HG03196 (cell line): ENCODE measurements at regions not wholly inside any gene's neighbourhood (a gene's known extent, or its start where the extent isn't known, plus 50 kb on each side); places are given as distances from the start of the nearest gene placed in this dataset.
"Not testable (repeated sequence)": the region's sequence is repeated elsewhere in the genome, so short reads cannot be mapped to it uniquely, and the experiment has no call there.

ENCODE experiments used
- ATAC-seq: cut with Tn5 transposase; IDR thresholded peaks from one replicate; pipeline ENCODE4 v1.9.1; 2021; ENCODE audit not compliant: unreplicated experiment

DNA sequence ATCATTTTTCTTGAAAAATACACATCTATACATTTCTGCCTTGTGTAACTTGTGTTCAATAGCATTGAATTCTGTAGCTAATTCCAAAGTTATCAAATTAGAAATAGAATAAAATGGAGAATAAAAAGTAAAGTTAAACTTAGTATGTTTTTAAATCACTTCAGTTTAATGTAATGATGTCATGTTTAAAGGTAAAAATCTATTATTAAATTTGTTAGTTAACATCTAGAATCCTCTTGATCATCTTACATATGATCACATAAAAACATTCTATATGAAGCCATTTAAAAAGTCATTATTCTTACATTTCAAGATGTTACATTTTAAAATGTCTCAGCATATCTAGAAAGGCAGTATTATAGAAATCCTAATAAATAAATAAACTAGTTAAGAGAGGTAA, 1163.2 kb downstream of the PLA2G4A start:
- no peak for ATAC-seq

- no peak for ATAC-seq
These were observed 1168.0 kb downstream of the PLA2G4A start for GRCh38 chr1:187996780-187997179.

- no peak for ATAC-seq
These were observed 1171.2 kb downstream of the PLA2G4A start for GRCh38 chr1:187999973-188000372.

- ATAC-seq, result not testable (repeated sequence)
These were observed 1174.9 kb downstream of the PLA2G4A start for GRCh38 chr1:188003687-188004086.

DNA sequence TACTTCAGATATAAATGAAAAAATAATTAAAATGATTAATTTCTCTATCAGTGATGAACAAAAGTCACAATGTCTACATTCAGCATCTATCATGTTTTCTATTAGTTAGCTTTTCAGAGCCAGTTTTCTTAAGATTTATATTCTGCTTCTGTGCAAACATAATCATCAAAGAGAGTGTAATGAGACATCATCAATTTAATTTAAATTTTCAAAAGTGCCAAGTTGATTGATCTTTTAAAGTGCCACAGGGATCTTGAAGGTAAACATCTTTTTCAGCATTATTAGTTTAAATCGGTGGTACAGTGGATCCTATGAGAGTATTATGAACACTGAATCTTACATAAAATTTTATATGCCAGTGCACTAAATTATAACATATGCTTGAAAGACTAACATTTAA, 1176.1 kb downstream of the PLA2G4A start:
- ATAC-seq, result no peak

DNA sequence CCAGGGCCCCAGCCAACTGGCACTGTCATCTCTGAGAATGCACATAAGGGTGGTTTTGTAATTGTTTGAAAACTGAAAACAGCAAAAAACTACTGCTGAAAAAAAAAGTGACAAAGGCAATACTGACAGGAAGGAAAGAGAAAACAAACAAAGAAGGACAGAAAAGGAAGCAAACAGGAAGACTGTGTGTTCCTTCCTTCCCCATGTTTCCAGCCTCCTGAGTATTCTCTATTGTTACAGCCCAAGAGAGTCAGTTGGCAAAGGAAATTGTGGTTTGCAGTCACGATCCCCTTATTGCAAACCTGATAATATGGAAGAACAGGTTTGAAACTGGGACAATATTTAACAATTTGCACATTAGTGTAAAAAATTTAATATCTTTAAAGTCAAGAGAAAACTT, 1177.6 kb downstream of the PLA2G4A start:
- no peak for ATAC-seq

- not testable (repeated sequence) for ATAC-seq
These were observed 1184.6 kb downstream of the PLA2G4A start for GRCh38 chr1:188013222-188013849.

DNA sequence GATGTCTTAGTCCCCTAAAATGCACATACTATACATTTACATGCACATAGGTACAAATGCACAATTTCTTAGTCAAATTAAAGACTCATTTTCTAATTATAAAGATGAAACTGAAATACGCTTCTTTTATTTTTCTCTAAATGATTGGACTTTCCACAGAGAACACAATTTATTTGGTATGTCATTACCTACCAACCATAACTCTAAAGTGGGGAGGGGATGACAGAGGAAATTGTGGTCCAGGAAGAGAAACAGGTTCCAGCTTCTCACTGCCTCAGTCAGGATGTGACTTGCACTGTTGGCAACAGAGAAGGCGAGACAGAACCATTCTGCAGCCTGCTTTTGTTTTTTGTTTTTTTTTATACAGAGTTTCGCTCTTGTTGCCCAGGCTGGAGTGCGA, 1189.2 kb downstream of the PLA2G4A start:
- ATAC-seq, result no peak

- no peak for ATAC-seq
These were observed 1193.9 kb downstream of the PLA2G4A start for GRCh38 chr1:188022661-188023060.

GRCh38 chr1:188023206-188023605, 1194.5 kb downstream of the PLA2G4A start:
- ATAC-seq, result no peak

DNA sequence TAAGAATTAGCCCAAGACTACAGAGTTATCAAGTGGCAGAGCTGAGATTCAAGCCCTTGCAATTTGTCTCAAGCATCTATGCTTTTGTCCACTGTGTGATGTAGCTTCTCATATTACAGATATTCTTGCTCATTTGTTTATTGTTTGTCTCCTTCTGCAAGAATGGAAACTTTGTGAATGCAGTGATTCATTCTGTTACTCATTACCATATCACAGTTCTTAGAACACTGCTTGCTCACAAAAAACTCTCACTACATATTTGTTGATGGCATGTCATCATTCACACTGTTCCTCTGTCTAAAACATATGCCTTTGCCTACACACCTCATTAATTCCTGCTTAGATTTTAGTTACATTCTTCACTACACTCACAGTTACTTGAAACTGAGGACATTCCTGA, 1198.9 kb downstream of the PLA2G4A start:
- peak; percentile 80 for ATAC-seq

- ATAC-seq, result not testable (repeated sequence)
These were observed 1208.8 kb downstream of the PLA2G4A start for GRCh38 chr1:188037572-188037971.

- ATAC-seq, result no peak
These were observed 1214.9 kb downstream of the PLA2G4A start for GRCh38 chr1:188043536-188044245.

- ATAC-seq, result no peak
These were observed 1221.5 kb downstream of the PLA2G4A start for GRCh38 chr1:188050250-188050649.

- ATAC-seq, result no peak
These were observed 1227.3 kb downstream of the PLA2G4A start for GRCh38 chr1:188056011-188056410.

DNA sequence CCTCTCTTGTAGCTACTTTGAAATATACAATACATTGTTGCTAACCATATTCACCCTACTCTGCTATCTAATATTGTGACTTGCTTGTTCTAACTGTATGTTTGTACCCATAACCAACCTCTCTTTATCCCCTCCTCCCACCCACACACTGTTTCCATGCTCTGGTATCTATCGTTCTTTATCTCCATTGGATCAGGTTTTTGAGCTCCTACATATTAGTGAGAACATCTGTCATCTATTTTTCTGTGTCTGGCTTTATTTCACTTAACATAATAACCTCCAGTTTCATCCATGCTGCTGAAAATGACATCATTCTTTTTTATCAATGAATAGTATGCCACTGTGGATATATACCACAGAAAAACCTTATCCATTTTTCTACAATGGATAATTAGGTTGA, 1230.1 kb downstream of the PLA2G4A start:
- ATAC-seq, result no peak

- no peak for ATAC-seq
These were observed 1233.1 kb downstream of the PLA2G4A start for GRCh38 chr1:188061881-188062280.

DNA sequence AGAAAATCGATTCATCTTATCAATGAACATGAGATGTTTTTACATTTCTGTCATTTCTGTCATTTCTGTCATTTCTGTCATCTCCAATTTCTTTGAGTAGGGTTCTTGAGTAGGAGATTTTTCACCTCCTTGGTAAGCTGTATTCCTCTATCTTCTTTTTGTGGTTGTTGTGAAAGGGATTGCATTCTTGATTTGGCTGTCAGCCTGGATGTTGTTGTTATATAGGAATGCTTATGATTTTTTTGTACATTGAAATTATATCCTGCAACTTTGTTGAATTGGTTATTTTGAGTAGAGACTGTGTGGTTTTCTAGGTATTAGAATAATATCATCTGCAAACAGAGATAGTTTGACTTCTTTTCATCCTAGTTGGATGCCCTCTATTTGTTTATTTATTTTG, 1233.7 kb downstream of the PLA2G4A start:
- no peak for ATAC-seq

DNA sequence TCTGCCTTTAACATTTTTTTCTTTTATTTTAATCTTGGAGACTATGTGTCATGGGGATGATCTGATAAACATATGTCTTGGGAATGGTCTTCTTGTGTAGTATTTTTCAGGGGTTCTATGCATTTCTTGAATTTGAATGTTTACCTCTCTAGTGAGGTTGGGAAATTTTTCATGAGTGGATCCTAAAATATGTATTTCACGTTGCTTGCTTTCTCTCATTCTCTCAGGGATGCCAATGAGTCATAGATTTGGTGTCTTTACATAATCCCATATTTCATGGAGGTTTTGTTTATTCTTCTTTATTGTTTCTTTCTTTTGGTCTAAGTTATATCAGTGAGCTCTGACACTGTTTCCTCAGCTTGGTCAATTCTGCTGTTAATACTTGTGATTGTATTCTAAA, 1237.2 kb downstream of the PLA2G4A start:
- no peak for ATAC-seq

DNA sequence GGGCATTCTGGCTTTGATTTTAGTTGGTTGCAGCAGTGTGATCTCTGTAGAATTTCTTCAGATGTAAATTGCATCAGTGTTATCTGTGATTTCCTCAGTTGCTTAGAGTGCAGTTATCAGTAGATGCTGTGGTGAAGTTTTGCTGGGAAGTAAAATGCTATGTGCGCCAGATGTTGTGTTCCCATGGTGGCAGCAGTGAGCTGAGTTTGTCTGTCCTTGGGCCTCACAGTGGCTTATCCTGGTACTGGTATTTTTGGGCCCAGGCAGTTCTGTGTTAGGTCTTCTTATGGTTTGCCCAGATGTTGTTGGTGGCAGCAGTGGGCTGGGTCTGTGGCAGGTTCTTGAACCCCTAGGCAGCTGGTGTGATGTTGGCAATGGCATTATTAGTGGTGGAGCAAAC, 1242.1 kb downstream of the PLA2G4A start:
- no peak for ATAC-seq

DNA sequence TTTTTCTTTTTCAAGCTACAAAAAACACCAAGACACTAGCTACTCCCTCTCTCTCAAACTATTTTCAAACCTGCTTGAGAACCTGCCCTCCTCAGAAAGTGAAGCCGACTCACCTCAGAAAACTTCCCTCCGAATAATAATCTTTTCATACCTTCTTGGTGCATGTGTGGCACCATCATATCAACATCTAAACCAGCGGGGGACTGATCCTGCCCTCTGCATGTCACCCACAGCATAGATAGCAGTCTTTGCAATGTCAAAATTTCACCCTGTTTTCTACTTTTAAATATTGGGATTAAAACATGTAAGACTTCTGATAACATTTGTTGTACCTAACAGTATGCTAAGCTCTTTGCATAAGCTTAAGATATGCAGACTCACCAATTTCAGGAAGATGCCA, 1260.3 kb downstream of the PLA2G4A start:
- ATAC-seq, result no peak

- ATAC-seq, result no peak
These were observed 1260.7 kb downstream of the PLA2G4A start for GRCh38 chr1:188089461-188089860.

DNA sequence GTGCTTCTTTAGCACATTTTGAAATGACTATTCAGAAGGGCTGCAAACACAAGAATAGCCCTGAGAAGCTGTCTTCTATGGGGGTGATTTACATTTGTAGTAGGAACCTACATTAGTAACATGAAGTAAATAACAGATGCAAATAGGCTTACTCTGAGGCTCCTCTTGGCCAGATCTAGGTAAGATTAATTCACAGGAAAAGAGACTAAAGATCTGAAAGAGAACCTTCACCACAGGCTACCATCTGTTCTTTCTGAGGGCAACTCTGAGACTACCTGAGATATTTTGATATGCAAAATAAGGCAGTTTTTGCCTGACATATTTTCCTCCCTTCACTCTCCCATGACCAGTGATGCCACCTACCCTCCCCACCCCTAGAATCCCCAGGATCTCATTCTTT, 1267.8 kb downstream of the PLA2G4A start:
- no peak for ATAC-seq
